Activated CD4-positive, alpha-beta T cell treated with anti-CD3 and anti-CD28 coated beads, Interleukin-2, amount 10 ng/mL, durations not matched to agents 7 days and 5 days (primary cell): ENCODE measurements at regions not wholly inside any gene's neighbourhood (a gene's known extent, or its start where the extent isn't known, plus 50 kb on each side); places are given as distances from the start of the nearest gene placed in this dataset.

Experiments used
- CTCF ChIA-PET: fragments of 350-600 bp; sonication (Branson Sonifier 250); formaldehyde crosslinking; loops from one replicate; lab custom pipeline; 2021; ENCODE audit warnings: antibody characterized with exemption; lab: Charles Lee
- POLR2A ChIA-PET: fragments of 350-600 bp; sonication (Branson Sonifier 250); formaldehyde crosslinking; loops from one replicate; lab custom pipeline; 2021; ENCODE audit warnings: antibody characterized with exemption; lab: Charles Lee
- DNase-seq: peaks from one replicate; pipeline ENCODE4 v3.0.0-alpha.2; 2020
- H3K27ac Mint-ChIP-seq: one replicate; pipeline ENCODE4 v1.8.0; 2021; ENCODE audit warnings: mild to moderate bottlenecking, moderate library complexity, mixed read lengths
- H3K27me3 Mint-ChIP-seq: one replicate; pipeline ENCODE4 v1.8.0; 2021; ENCODE audit warnings: mixed read lengths
- H3K36me3 Mint-ChIP-seq: one replicate; pipeline ENCODE4 v1.8.0; 2021; ENCODE audit warnings: low read depth, mixed read lengths
- H3K4me1 Mint-ChIP-seq: one replicate; pipeline ENCODE4 v1.8.0; 2021; ENCODE audit warnings: mixed read lengths
- H3K4me3 Mint-ChIP-seq: one replicate; pipeline ENCODE4 v1.8.0; 2021; ENCODE audit warnings: mild to moderate bottlenecking, moderate library complexity, mixed read lengths
- H3K9me3 Mint-ChIP-seq: one replicate; pipeline ENCODE4 v1.8.0; 2021; ENCODE audit warnings: mixed read lengths

- Mint-ChIP-seq H3K9me3 (no peaks in the 10 kb centered on the region), H3K36me3 (no peaks in the 10 kb centered on the region), H3K4me1 (no peaks in the 10 kb centered on the region), H3K27me3 (no peaks in the 10 kb centered on the region), H3K4me3 (no peak overlapping the region), H3K27ac (no peak overlapping the region)
- CTCF ChIA-PET = no interaction called here
- POLR2A ChIA-PET = no interaction called here
- no peak for DNase-seq
These were observed 535.3 kb downstream of the EFNA5 start for GRCh38 chr5:107135391-107135790.

- Mint-ChIP-seq H3K27me3 (no peaks in the 10 kb centered on the region), H3K4me3 (no peak overlapping the region), H3K4me1 (no peaks in the 10 kb centered on the region), H3K27ac (no peak overlapping the region), H3K9me3 (no peaks in the 10 kb centered on the region), H3K36me3 (no peaks in the 10 kb centered on the region)
- CTCF ChIA-PET = no interaction called here
- DNase-seq = no peak
- POLR2A ChIA-PET = no interaction called here
These were observed 535.8 kb downstream of the EFNA5 start for GRCh38 chr5:107134931-107135330.

GRCh38 chr5:107129051-107129450, 541.7 kb downstream of the EFNA5 start:
- Mint-ChIP-seq H3K9me3 (no peaks in the 10 kb centered on the region), H3K27ac (no peak overlapping the region), H3K4me1 (no peaks in the 10 kb centered on the region), H3K4me3 (no peak overlapping the region), H3K27me3 (no peaks in the 10 kb centered on the region), H3K36me3 (no peaks in the 10 kb centered on the region)
- no peak for DNase-seq
- CTCF ChIA-PET = no interaction called here
- POLR2A ChIA-PET = no interaction called here

DNA sequence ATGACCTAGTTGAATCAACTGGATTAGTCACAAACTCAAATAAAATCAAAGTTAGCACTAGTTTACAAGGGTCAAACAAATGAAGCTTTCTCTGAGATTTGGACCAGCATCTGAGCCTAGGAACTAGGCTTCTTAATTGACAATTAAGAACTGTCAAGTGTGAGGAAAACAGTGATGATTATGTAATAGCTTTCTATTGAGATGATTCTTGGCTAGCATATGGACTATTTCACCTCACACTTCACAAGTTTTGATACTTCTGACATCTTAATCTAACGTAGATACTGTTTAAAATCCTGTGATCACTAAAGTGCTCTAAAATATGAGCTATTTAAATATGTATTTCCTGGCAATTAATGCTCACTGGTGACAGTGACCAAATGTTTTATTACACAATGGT, 542.9 kb downstream of the EFNA5 start:
- POLR2A ChIA-PET = no interaction called here
- no peak for DNase-seq
- no peaks in the 10 kb centered on the region for H3K36me3 Mint-ChIP-seq
- no peak overlapping the region for H3K27ac Mint-ChIP-seq
- no peak overlapping the region for H3K4me3 Mint-ChIP-seq
- H3K4me1 Mint-ChIP-seq = no peaks in the 10 kb centered on the region
- no peaks in the 10 kb centered on the region for H3K9me3 Mint-ChIP-seq
- no peaks in the 10 kb centered on the region for H3K27me3 Mint-ChIP-seq
- CTCF ChIA-PET = no interaction called here

GRCh38 chr5:107126341-107126740, 544.4 kb downstream of the EFNA5 start:
- ChIA-PET POLR2A (no interaction called here), CTCF (no interaction called here)
- Mint-ChIP-seq H3K4me3 (no peak overlapping the region), H3K27ac (no peak overlapping the region), H3K4me1 (no peaks in the 10 kb centered on the region), H3K36me3 (no peaks in the 10 kb centered on the region), H3K9me3 (no peaks in the 10 kb centered on the region), H3K27me3 (no peaks in the 10 kb centered on the region)
- no peak for DNase-seq

GRCh38 chr5:107124376-107124775, 546.4 kb downstream of the EFNA5 start:
- DNase-seq = no peak
- Mint-ChIP-seq H3K36me3 (no peaks in the 10 kb centered on the region), H3K4me1 (no peaks in the 10 kb centered on the region), H3K27ac (no peak overlapping the region), H3K4me3 (no peak overlapping the region), H3K27me3 (no peaks in the 10 kb centered on the region), H3K9me3 (no peaks in the 10 kb centered on the region)
- CTCF ChIA-PET = no interaction called here
- POLR2A ChIA-PET = no interaction called here

DNA sequence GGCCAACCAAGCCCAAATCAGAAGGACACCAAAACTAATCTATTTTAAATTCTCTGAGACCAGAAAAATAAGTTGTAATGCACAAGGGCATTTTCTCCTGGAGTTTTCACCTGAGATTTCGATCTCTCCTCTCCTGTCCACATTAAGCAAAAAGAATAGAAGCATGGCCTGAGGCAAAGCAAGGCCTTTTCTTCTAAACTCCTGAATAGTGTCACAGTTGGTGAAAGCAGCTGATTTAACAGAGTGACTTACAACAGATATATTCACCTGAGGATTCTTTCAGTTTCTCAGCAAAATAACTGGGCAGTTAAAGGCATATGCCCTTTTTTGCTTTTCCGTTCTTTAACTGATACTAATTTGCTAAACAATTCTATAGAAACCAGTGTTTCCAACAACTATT, 547.7 kb downstream of the EFNA5 start:
- Mint-ChIP-seq H3K36me3 (no peaks in the 10 kb centered on the region), H3K27me3 (no peaks in the 10 kb centered on the region), H3K4me1 (no peaks in the 10 kb centered on the region), H3K9me3 (no peaks in the 10 kb centered on the region), H3K4me3 (no peak overlapping the region), H3K27ac (no peak overlapping the region)
- no peak for DNase-seq
- ChIA-PET POLR2A (no interaction called here), CTCF (no interaction called here)

GRCh38 chr5:107121793-107122519, 548.8 kb downstream of the EFNA5 start:
- Mint-ChIP-seq H3K27me3 (no peaks in the 10 kb centered on the region), H3K4me3 (no peak overlapping the region), H3K4me1 (no peaks in the 10 kb centered on the region), H3K36me3 (no peaks in the 10 kb centered on the region), H3K9me3 (no peaks in the 10 kb centered on the region), H3K27ac (no peak overlapping the region)
- ChIA-PET CTCF (no interaction called here), POLR2A (no interaction called here)
- DNase-seq = no peak

- Mint-ChIP-seq H3K27me3 (no peaks in the 10 kb centered on the region), H3K4me1 (no peaks in the 10 kb centered on the region), H3K27ac (no peak overlapping the region), H3K4me3 (no peak overlapping the region), H3K9me3 (no peaks in the 10 kb centered on the region), H3K36me3 (no peaks in the 10 kb centered on the region)
- POLR2A ChIA-PET = no interaction called here
- CTCF ChIA-PET = no interaction called here
- DNase-seq = no peak
These were observed 551.1 kb downstream of the EFNA5 start for GRCh38 chr5:107119656-107120055.

GRCh38 chr5:107118184-107119019, 552.3 kb downstream of the EFNA5 start:
- no peaks in the 10 kb centered on the region for H3K4me1 Mint-ChIP-seq
- H3K27me3 Mint-ChIP-seq = no peaks in the 10 kb centered on the region
- no peak overlapping the region for H3K4me3 Mint-ChIP-seq
- CTCF ChIA-PET = no interaction called here
- no peak for DNase-seq
- POLR2A ChIA-PET = no interaction called here
- no peaks in the 10 kb centered on the region for H3K9me3 Mint-ChIP-seq
- no peak overlapping the region for H3K27ac Mint-ChIP-seq
- no peaks in the 10 kb centered on the region for H3K36me3 Mint-ChIP-seq

GRCh38 chr5:107112216-107112615, 558.5 kb downstream of the EFNA5 start:
- CTCF ChIA-PET = no interaction called here
- POLR2A ChIA-PET = no interaction called here
- Mint-ChIP-seq H3K9me3 (peaks cover 5% of the 10 kb centered on the region), H3K4me3 (no peak overlapping the region), H3K27me3 (no peaks in the 10 kb centered on the region), H3K4me1 (no peaks in the 10 kb centered on the region), H3K27ac (no peak overlapping the region), H3K36me3 (no peaks in the 10 kb centered on the region)
- no peak for DNase-seq

- CTCF ChIA-PET = no interaction called here
- Mint-ChIP-seq H3K27ac (no peak overlapping the region), H3K4me3 (no peak overlapping the region), H3K27me3 (no peaks in the 10 kb centered on the region), H3K36me3 (no peaks in the 10 kb centered on the region), H3K9me3 (no peaks in the 10 kb centered on the region), H3K4me1 (no peaks in the 10 kb centered on the region)
- POLR2A ChIA-PET = no interaction called here
- DNase-seq = no peak
These were observed 566.4 kb downstream of the EFNA5 start for GRCh38 chr5:107104040-107104995.

DNA sequence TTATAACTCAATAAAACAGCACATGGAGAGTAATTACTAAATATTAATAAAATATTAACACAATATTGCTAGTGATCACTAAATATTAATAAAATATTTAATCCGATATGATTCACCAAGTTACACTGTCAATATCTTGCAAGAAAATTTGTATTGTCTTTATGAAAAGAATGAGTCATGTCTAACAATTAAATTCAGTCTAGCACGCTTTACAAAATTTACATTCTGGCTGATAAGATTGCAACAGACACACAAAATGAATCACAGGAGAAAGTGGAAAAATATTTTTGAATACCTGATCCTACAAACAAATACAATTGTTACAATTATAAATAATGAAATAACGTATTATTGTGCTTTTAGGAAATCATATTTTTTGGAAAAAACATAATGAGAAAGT, 567.2 kb downstream of the EFNA5 start:
- Mint-ChIP-seq H3K27me3 (no peaks in the 10 kb centered on the region), H3K27ac (no peak overlapping the region), H3K9me3 (no peaks in the 10 kb centered on the region), H3K4me1 (no peaks in the 10 kb centered on the region), H3K36me3 (no peaks in the 10 kb centered on the region), H3K4me3 (no peak overlapping the region)
- DNase-seq = no peak
- CTCF ChIA-PET = no interaction called here
- POLR2A ChIA-PET = no interaction called here
